Natural killer cell (primary cell): ENCODE measurements at regions not wholly inside any gene's neighbourhood (a gene's known extent, or its start where the extent isn't known, plus 50 kb on each side); places are given as distances from the start of the nearest gene placed in this dataset.

Experiments used
- ATAC-seq, 3 donors: fragments of 150-1000 bp in 2 of 3; fragments of 200-7000 bp in 1 of 3; cut with Tn5 transposase; 1 replicate in 1 of 3; 2 replicates in 2 of 3; pipeline ENCODE4 v1.10.0; 2021; ENCODE audit warnings: mild to moderate bottlenecking in 2 of 3, moderate library complexity in 2 of 3
- DNase-seq, 2 donors: peaks; one replicate each; pipeline versions ENCODE4 v3.0.0 to v3.0.0-alpha.2; 2013 to 2021; ENCODE audit warnings: mixed read lengths in 1 of 2
- H3K27ac ChIP-seq: one replicate; pipeline ENCODE4 v1.5.1; 2013; ENCODE audit warnings: mild to moderate bottlenecking, low read length
- H3K27me3 ChIP-seq: one replicate; pipeline ENCODE4 v1.6.1; 2013; ENCODE audit warnings: low read length; ENCODE audit not compliant: control insufficient read depth, insufficient read depth
- H3K36me3 ChIP-seq: one replicate; pipeline ENCODE4 v1.6.1; 2013; ENCODE audit warnings: low read length; ENCODE audit not compliant: control insufficient read depth, insufficient read depth
- H3K4me1 ChIP-seq: one replicate; pipeline ENCODE4 v1.6.1; 2013; ENCODE audit warnings: low read length; ENCODE audit not compliant: control insufficient read depth, insufficient read depth
- H3K4me3 ChIP-seq: one replicate; pipeline ENCODE4 v1.5.1; 2013; ENCODE audit warnings: low read length
- H3K9me3 ChIP-seq: one replicate; pipeline ENCODE4 v1.6.1; 2013; ENCODE audit warnings: low read length; ENCODE audit not compliant: control insufficient read depth, insufficient read depth
- H3K27ac Mint-ChIP-seq, 2 donors: one replicate each; pipeline ENCODE4 v1.8.0; 2022; ENCODE audit warnings: mild to moderate bottlenecking in 2 of 2, mixed read lengths in 2 of 2, moderate library complexity in 1 of 2
- H3K27me3 Mint-ChIP-seq, 2 donors: one replicate each; pipeline ENCODE4 v1.8.0; 2022; ENCODE audit warnings: low read depth in 2 of 2, mixed read lengths in 2 of 2
- H3K36me3 Mint-ChIP-seq: one replicate; pipeline ENCODE4 v1.8.0; 2022; ENCODE audit warnings: mixed read lengths
- H3K4me1 Mint-ChIP-seq, 2 donors: one replicate each; pipeline ENCODE4 v1.8.0; 2022; ENCODE audit warnings: mixed read lengths in 2 of 2
- H3K4me3 Mint-ChIP-seq: one replicate; pipeline ENCODE4 v1.8.0; 2022; ENCODE audit warnings: mild to moderate bottlenecking, moderate library complexity, mixed read lengths
- H3K9me3 Mint-ChIP-seq, 2 donors: one replicate each; pipeline ENCODE4 v1.8.0; 2022; ENCODE audit warnings: mixed read lengths in 2 of 2
- CTCF ChIP-seq: fragments of 200-600 bp; IDR thresholded peaks from one replicate; pipeline ENCODE4 v1.8.0; 2022; ENCODE audit warnings: antibody characterized with exemption
- WGBS: methylation state at CpG from one replicate; pipeline ENCODE4 v1.1.7; 2013; ENCODE audit warnings: missing lambda C conversion rate; ENCODE audit not compliant: insufficient coverage; 5-methylcytosine and 5-hydroxymethylcytosine counted together
- intact Hi-C: fragments of 100-400 bp; cut with micrococcal nuclease; formaldehyde crosslinking; loops from one replicate; pipeline ENCODE4 v1.14.2; 2022

GRCh38 chr2:224174521-224174920, 135.4 kb upstream of the SERPINE2 start:
- Histone ChIP-seq H3K4me3 (no peak overlapping the region), H3K9me3 (no peaks in the 10 kb centered on the region), H3K36me3 (no peaks in the 10 kb centered on the region), H3K27ac (no peak overlapping the region), H3K27me3 (no peaks in the 10 kb centered on the region), H3K4me1 (no peaks in the 10 kb centered on the region)
- intact Hi-C loops: no loop called here
- ATAC-seq: no peak
- WGBS: 67% methylated on average over 1 of the region's 1 CpG
- Mint-ChIP-seq H3K4me1 (no peaks in the 10 kb centered on the region), H3K9me3 (no peaks in the 10 kb centered on the region), H3K4me3 (no peak overlapping the region), H3K27me3 (peaks cover 0 to 11% of the 10 kb centered on the region in 2 donors), H3K36me3 (no peaks in the 10 kb centered on the region), H3K27ac (no peak overlapping the region)
- DNase-seq: no peak
- no peak for TF ChIP-seq CTCF

- no peak overlapping the region for H3K27ac ChIP-seq
- intact Hi-C loops: no loop called here
- Mint-ChIP-seq H3K4me1 (no peaks in the 10 kb centered on the region), H3K36me3 (no peaks in the 10 kb centered on the region), H3K27ac (no peak overlapping the region), H3K27me3 (peaks cover 0 to 11% of the 10 kb centered on the region in 2 donors), H3K9me3 (no peaks in the 10 kb centered on the region), H3K4me3 (no peak overlapping the region)
- H3K9me3 ChIP-seq: no peaks in the 10 kb centered on the region
- no peak overlapping the region for H3K4me3 ChIP-seq
- no peaks in the 10 kb centered on the region for H3K27me3 ChIP-seq
- ATAC-seq (no peak), DNase-seq (no peak)
- 86% methylated on average over 3 of the region's 3 CpGs for WGBS
- no peaks in the 10 kb centered on the region for H3K36me3 ChIP-seq
- TF ChIP-seq CTCF: no peak
- H3K4me1 ChIP-seq: no peaks in the 10 kb centered on the region
These were observed 134.8 kb upstream of the SERPINE2 start for GRCh38 chr2:224173933-224174332.

- no peak overlapping the region for H3K27ac Mint-ChIP-seq
- no peak for DNase-seq
- Histone ChIP-seq H3K27ac (no peak overlapping the region), H3K27me3 (no peaks in the 10 kb centered on the region), H3K4me3 (no peak overlapping the region), H3K9me3 (no peaks in the 10 kb centered on the region), H3K36me3 (no peaks in the 10 kb centered on the region), H3K4me1 (no peaks in the 10 kb centered on the region)
- intact Hi-C loops: no loop called here
- no peak overlapping the region for H3K4me3 Mint-ChIP-seq
- H3K9me3 Mint-ChIP-seq: no peaks in the 10 kb centered on the region
- no peak for ATAC-seq
- TF ChIP-seq CTCF: no peak
- H3K36me3 Mint-ChIP-seq: no peaks in the 10 kb centered on the region
- no peaks in the 10 kb centered on the region for H3K4me1 Mint-ChIP-seq
- H3K27me3 Mint-ChIP-seq: peaks cover 0 to 11% of the 10 kb centered on the region in 2 donors
These were observed 134.1 kb upstream of the SERPINE2 start for GRCh38 chr2:224173210-224173609.

- Mint-ChIP-seq H3K9me3 (no peaks in the 10 kb centered on the region), H3K4me3 (no peak overlapping the region), H3K27me3 (peaks cover 0 to 11% of the 10 kb centered on the region in 2 donors), H3K36me3 (no peaks in the 10 kb centered on the region), H3K4me1 (no peaks in the 10 kb centered on the region), H3K27ac (no peak overlapping the region)
- ATAC-seq: no peak
- WGBS: 82% methylated on average over 3 of the region's 3 CpGs
- H3K36me3 ChIP-seq: no peaks in the 10 kb centered on the region
- TF ChIP-seq CTCF: no peak
- intact Hi-C loops: no loop called here
- no peak for DNase-seq
- no peaks in the 10 kb centered on the region for H3K9me3 ChIP-seq
- H3K4me3 ChIP-seq: no peak overlapping the region
- H3K4me1 ChIP-seq: no peaks in the 10 kb centered on the region
- no peaks in the 10 kb centered on the region for H3K27me3 ChIP-seq
- no peak overlapping the region for H3K27ac ChIP-seq
These were observed 132.1 kb upstream of the SERPINE2 start for GRCh38 chr2:224171226-224171625.
